ENCODE measurements at regions not wholly inside any gene's neighbourhood (a gene's known extent, or its start where the extent isn't known, plus 50 kb on each side); places are given as distances from the start of the nearest gene placed in this dataset.

DNA sequence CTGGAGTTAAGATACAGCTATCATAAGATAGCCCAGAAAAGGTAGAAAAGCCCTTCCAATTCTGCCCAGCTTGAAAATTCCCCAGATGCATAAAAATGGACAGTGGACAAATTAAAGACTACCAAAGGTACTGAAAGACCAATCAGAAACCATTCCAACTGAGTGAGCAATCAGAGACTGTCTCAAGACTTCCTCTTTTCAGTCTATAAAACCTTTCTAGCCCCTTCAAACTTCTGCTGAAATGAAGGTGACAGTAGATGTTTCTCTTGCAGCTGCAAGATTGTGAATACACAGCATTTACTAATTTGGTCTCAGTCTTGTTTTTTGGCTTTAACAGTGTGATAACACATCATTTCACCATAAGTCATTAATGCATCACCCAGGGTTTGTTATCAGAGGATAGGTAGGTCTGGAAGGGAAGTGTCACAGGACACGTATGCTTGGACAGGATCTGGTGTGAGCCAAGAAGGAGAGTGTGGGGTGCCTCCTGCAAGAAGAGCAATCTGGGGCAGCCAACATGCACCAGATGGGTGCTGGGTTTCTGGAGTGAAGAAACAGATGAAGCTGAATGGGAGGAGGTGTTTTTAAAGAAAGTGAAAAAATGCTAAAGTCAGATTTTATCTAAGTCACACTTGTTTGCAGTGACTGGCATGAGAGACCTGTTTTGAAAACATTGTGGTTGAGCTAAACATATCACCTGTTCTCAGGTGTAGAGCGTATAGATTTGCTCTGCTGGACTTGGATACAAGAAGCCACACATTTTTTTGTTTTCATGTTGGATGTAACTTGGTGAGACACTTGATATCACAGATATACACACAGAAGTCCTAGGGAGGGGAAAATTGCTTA, 75.3 kb upstream of the DDX18 start:
- Histone ChIP-seq H2BK15ac (ENCODE audit: low read length) (no peak overlapping the region), H3K36me3 (ENCODE audit: control insufficient read depth in 2 of 4, insufficient read depth in 4 of 4, low read length in 3 of 4) (no peaks in the 10 kb centered on the region), H4K91ac (replicated peaks; ENCODE audit: insufficient read length, low read length) (no peak overlapping the region), H4K8ac (ENCODE audit: extremely low read depth, insufficient read depth, low read length) (no peak overlapping the region), H3K14ac (ENCODE audit: insufficient read length) (no peak overlapping the region), H2BK20ac (ENCODE audit: low read length) (no peak overlapping the region), H3K18ac (ENCODE audit: extremely low read depth, low read length) (no peak overlapping the region), H3K79me2 (ENCODE audit: control insufficient read depth in 1 of 2, insufficient read depth in 2 of 2, low read length in 2 of 2) (no peaks in the 10 kb centered on the region), H2BK12ac (ENCODE audit: low read depth, low read length) (no peak overlapping the region), H2AK5ac (ENCODE audit: low read depth, low read length) (no peak overlapping the region), H3K23ac (ENCODE audit: insufficient read length) (no peak overlapping the region), H3K27ac (ENCODE audit: low read depth, low read length) (no peak overlapping the region), H2AFZ (ENCODE audit: low read length) (no peak overlapping the region), H3K23me2 (ENCODE audit: low read depth, low read length) (no peaks in the 10 kb centered on the region), H3K4ac (replicated peaks; ENCODE audit: insufficient read length, low read depth, low read length) (no peak overlapping the region), H3K9me3 (ENCODE audit: insufficient read depth in 2 of 2, low read depth in 1 of 2, low read length in 1 of 2) (no peaks in the 10 kb centered on the region), H3K9ac (replicated peaks in 1 of 4; ENCODE audit: extremely low read depth in 1 of 4, low read depth in 3 of 4, low read length in 3 of 4) (no peak overlapping the region), H3K4me1 (replicated peaks in 1 of 4; ENCODE audit: control insufficient read depth in 3 of 4, insufficient read depth in 4 of 4, low read length in 3 of 4) (no peaks in the 10 kb centered on the region), H3K4me2 (ENCODE audit: insufficient read depth in 1 of 2, low read depth in 2 of 2, low read length in 2 of 2) (no peak overlapping the region), H2BK120ac (replicated peaks; ENCODE audit: low read depth, low read length) (no peak overlapping the region), H3K4me3 (ENCODE audit: extremely low read depth in 1 of 4, insufficient read depth in 2 of 4, low read depth in 3 of 4, low read length in 4 of 4) (no peak overlapping the region), H3K79me1 (ENCODE audit: low read depth, low read length) (no peaks in the 10 kb centered on the region), H3K27me3 (replicated peaks in 1 of 4; ENCODE audit: control insufficient read depth in 3 of 4, extremely low read depth in 1 of 4, insufficient read depth in 3 of 4, low read length in 3 of 4) (no peaks in the 10 kb centered on the region), H3K56ac (replicated peaks; ENCODE audit: insufficient read length, low read depth, low read length) (no peak overlapping the region), H4K5ac (ENCODE audit: insufficient read length, low read depth, low read length) (no peak overlapping the region), H2BK5ac (ENCODE audit: low read depth, low read length) (no peak overlapping the region), H4K20me1 (replicated peaks in 1 of 2; ENCODE audit: control insufficient read depth in 1 of 2, insufficient read depth in 2 of 2, low read length in 2 of 2) (no peaks in the 10 kb centered on the region)
- CTCF ChIA-PET (ENCODE audit: partially characterized antibody) = interaction anchor here (1.0 to 1.7 kb wide), 2 partner anchors 9 to 14 kb away, joined by 3 to 5 read pairs; no protein-coding TSS in a partner anchor
- FAIRE-seq (no peak), DNase-seq (ENCODE audit: low read depth in 1 of 2, low spot score in 2 of 2) (no peak)
- 94% methylated on average over 2 of the region's 2 CpGs; no CpG with 5 or more reads in 1 of the 2 experiments for WGBS, 2 experiments (ENCODE audit: extremely low coverage in 1 of 2, insufficient coverage in 1 of 2, insufficient read length in 1 of 2, insufficient replicate concordance in 2 of 2, low coverage in 1 of 2, low lambda C conversion rate in 2 of 2, missing lambda C conversion rate in 1 of 2)
- POLR2A ChIA-PET (ENCODE audit: partially characterized antibody) = no interaction called here
- TF ChIP-seq, protein P1, sequence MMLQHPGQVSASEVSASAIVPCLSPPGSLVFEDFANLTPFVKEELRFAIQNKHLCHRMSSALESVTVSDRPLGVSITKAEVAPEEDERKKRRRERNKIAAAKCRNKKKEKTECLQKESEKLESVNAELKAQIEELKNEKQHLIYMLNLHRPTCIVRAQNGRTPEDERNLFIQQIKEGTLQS (IDR thresholded peaks at IDR 0.05; ENCODE audit: insufficient read depth, low read depth, low read length) = no peak
- no peak for TF ChIP-seq SUZ12 (IDR thresholded peaks at IDR 0.05; ENCODE audit: low read length)
- TF ChIP-seq CREB1 (IDR thresholded peaks at IDR 0.05) = no peak
- TF ChIP-seq, protein P2, sequence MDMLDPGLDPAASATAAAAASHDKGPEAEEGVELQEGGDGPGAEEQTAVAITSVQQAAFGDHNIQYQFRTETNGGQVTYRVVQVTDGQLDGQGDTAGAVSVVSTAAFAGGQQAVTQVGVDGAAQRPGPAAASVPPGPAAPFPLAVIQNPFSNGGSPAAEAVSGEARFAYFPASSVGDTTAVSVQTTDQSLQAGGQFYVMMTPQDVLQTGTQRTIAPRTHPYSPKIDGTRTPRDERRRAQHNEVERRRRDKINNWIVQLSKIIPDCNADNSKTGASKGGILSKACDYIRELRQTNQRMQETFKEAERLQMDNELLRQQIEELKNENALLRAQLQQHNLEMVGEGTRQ (IDR thresholded peaks at IDR 0.05; ENCODE audit: low read length) = no peak
- no peak for TF ChIP-seq EGR1 (IDR thresholded peaks at IDR 0.05; ENCODE audit: borderline replicate concordance, low read depth, low read length)
- no peak for TF ChIP-seq SP4 (IDR thresholded peaks at IDR 0.05; ENCODE audit: low read length)
- no peak for TF ChIP-seq TAF7 (optimal IDR thresholded peaks at IDR 0.05; ENCODE audit: borderline replicate concordance, low read depth, low read length)
- TF ChIP-seq TCF12 (IDR thresholded peaks at IDR 0.05; ENCODE audit: low read depth, low read length) = no peak
- TF ChIP-seq NANOG (IDR thresholded peaks at IDR 0.05; ENCODE audit: insufficient read depth, low read depth, low read length, poor library complexity, severe bottlenecking) = no peak
- no peak for TF ChIP-seq KDM1A (IDR thresholded peaks at IDR 0.05; ENCODE audit: borderline replicate concordance, low read length)
- TF ChIP-seq GTF2F1 (IDR thresholded peaks at IDR 0.05; ENCODE audit: borderline replicate concordance, low read depth, low read length) = no peak
